PC-9 (cell line): ENCODE measurements at regions not wholly inside any gene's neighbourhood (a gene's known extent, or its start where the extent isn't known, plus 50 kb on each side); places are given as distances from the start of the nearest gene placed in this dataset.
A peak's percentile ranks its signal among the peaks of the same experiment; 100 is the strongest.

Source experiments
- BruUV-seq: library from RNA; stranded (reverse); fragments of 400-500 nt; replicated peaks from 2 replicates; lab custom pipeline; 2021; lab: Mats Ljungman, UMichigan
- CTCF ChIA-PET: fragments of 300-600 bp; sonication (Branson Sonifier 250); formaldehyde crosslinking; loops from one replicate; lab custom pipeline; 2022; ENCODE audit warnings: antibody characterized with exemption; lab: Charles Lee
- POLR2A ChIA-PET: fragments of 300-600 bp; sonication (Branson Sonifier 250); formaldehyde crosslinking; loops from one replicate; lab custom pipeline; 2022; ENCODE audit warnings: antibody characterized with exemption; ENCODE audit not compliant: unreplicated experiment; lab: Charles Lee
- DNase-seq, 2 experiments: peaks; one replicate each; pipeline versions ENCODE4 v3.0.0 to v3.0.0-alpha.2; 2015 to 2022; ENCODE audit warnings: mixed read lengths in 1 of 2
- H2AFZ ChIP-seq: fragments of 200-600 bp; sonication (generic); 2 replicates; pipeline ENCODE4 v1.8.1; 2017; ENCODE audit warnings: antibody characterized with exemption
- H3F3A ChIP-seq: fragments of 200-600 bp; sonication (generic); 2 replicates; pipeline ENCODE4 v1.8.1; 2017; ENCODE audit warnings: antibody characterized with exemption, mild to moderate bottlenecking, low read depth; ENCODE audit not compliant: insufficient read depth
- H3K27ac ChIP-seq: fragments of 200-600 bp; sonication (generic); 2 replicates; pipeline ENCODE4 v1.6.1; 2016; ENCODE audit warnings: mixed run types
- H3K27me3 ChIP-seq: fragments of 200-600 bp; sonication (generic); 2 replicates; pipeline ENCODE4 v1.6.1; 2016; ENCODE audit warnings: low read depth, mixed run types; ENCODE audit not compliant: insufficient read depth
- H3K36me3 ChIP-seq: fragments of 200-600 bp; sonication (generic); 2 replicates; pipeline ENCODE4 v1.6.1; 2016; ENCODE audit warnings: low read depth, mixed run types
- H3K4me1 ChIP-seq: fragments of 200-600 bp; sonication (generic); replicated peaks from 2 replicates; pipeline ENCODE4 v1.6.1; 2016; ENCODE audit warnings: mixed run types; ENCODE audit not compliant: insufficient read depth
- H3K4me2 ChIP-seq: fragments of 200-600 bp; sonication (generic); 2 replicates; pipeline ENCODE4 v1.6.1; 2017; ENCODE audit warnings: mixed run types
- H3K4me3 ChIP-seq: fragments of 200-600 bp; sonication (generic); 2 replicates; pipeline ENCODE4 v1.6.1; 2016; ENCODE audit warnings: mixed run types
- H3K79me2 ChIP-seq: fragments of 200-600 bp; sonication (generic); 2 replicates; pipeline ENCODE4 v1.6.1; 2017; ENCODE audit warnings: low read depth, mixed run types
- H3K9me2 ChIP-seq: fragments of 200-600 bp; sonication (generic); 2 replicates; pipeline ENCODE4 v1.8.1; 2017; ENCODE audit warnings: mild to moderate bottlenecking; ENCODE audit not compliant: insufficient read depth
- H3K9me3 ChIP-seq: fragments of 200-600 bp; sonication (generic); 2 replicates; pipeline ENCODE4 v1.8.1; 2016; ENCODE audit warnings: low read depth; ENCODE audit not compliant: insufficient read depth
- H4K20me1 ChIP-seq: fragments of 200-600 bp; sonication (generic); 2 replicates; pipeline ENCODE4 v1.8.1; 2017; ENCODE audit not compliant: insufficient read depth
- CTCF ChIP-seq: fragments of 200-600 bp; sonication (generic); conservative IDR thresholded peaks from 2 replicates; pipeline ENCODE4 v1.6.1; 2017; ENCODE audit warnings: mixed run types, antibody characterized with exemption, mild to moderate bottlenecking, moderate library complexity
- EZH2 ChIP-seq: fragments of 200-600 bp; sonication (generic); IDR thresholded peaks from 2 replicates; pipeline ENCODE4 v1.8.0; 2017; ENCODE audit warnings: antibody characterized with exemption, low read depth
- intact Hi-C: fragments of 100-400 bp; cut with micrococcal nuclease; formaldehyde crosslinking; loops from one replicate; pipeline ENCODE4 v1.10.0; 2022; ENCODE audit not compliant: unreplicated experiment

GRCh38 chr4:106583567-106583966, 215.0 kb upstream of the GIMD1 start:
- Histone ChIP-seq H3K9me3 (no peaks in the 10 kb centered on the region), H3F3A (no peaks in the 10 kb centered on the region), H3K36me3 (no peaks in the 10 kb centered on the region), H3K4me1 (no peaks in the 10 kb centered on the region), H3K27me3 (no peaks in the 10 kb centered on the region), H3K4me3 (no peak overlapping the region), H3K79me2 (no peaks in the 10 kb centered on the region), H3K9me2 (no peaks in the 10 kb centered on the region), H3K27ac (no peak overlapping the region), H2AFZ (no peak overlapping the region), H4K20me1 (no peaks in the 10 kb centered on the region), H3K4me2 (no peak overlapping the region)
- peak in 1 of 2 experiments; percentile 33 for DNase-seq
- POLR2A ChIA-PET: no interaction called here
- no TSS peak for BruUV-seq
- TF ChIP-seq CTCF (no peak), EZH2 (no peak)
- intact Hi-C loops: no loop called here
- CTCF ChIA-PET: no interaction called here

GRCh38 chr4:106583108-106583507, 214.5 kb upstream of the GIMD1 start:
- H3K27me3 ChIP-seq: no peaks in the 10 kb centered on the region
- H3K9me2 ChIP-seq: no peaks in the 10 kb centered on the region
- H3F3A ChIP-seq: no peaks in the 10 kb centered on the region
- no peak overlapping the region for H3K4me3 ChIP-seq
- H3K4me2 ChIP-seq: no peak overlapping the region
- no peaks in the 10 kb centered on the region for H3K36me3 ChIP-seq
- ChIA-PET CTCF (no interaction called here), POLR2A (no interaction called here)
- intact Hi-C loops: no loop called here
- no TSS peak for BruUV-seq
- no peaks in the 10 kb centered on the region for H3K79me2 ChIP-seq
- no peaks in the 10 kb centered on the region for H4K20me1 ChIP-seq
- no peak for DNase-seq
- H2AFZ ChIP-seq: no peak overlapping the region
- no peak for TF ChIP-seq EZH2
- no peak for TF ChIP-seq CTCF
- H3K27ac ChIP-seq: no peak overlapping the region
- H3K9me3 ChIP-seq: no peaks in the 10 kb centered on the region
- no peaks in the 10 kb centered on the region for H3K4me1 ChIP-seq

GRCh38 chr4:106582103-106582502, 213.5 kb upstream of the GIMD1 start:
- ChIA-PET CTCF (no interaction called here), POLR2A (no interaction called here)
- Histone ChIP-seq H3F3A (no peaks in the 10 kb centered on the region), H3K4me2 (no peak overlapping the region), H3K27ac (no peak overlapping the region), H4K20me1 (no peaks in the 10 kb centered on the region), H3K9me2 (no peaks in the 10 kb centered on the region), H3K4me1 (no peaks in the 10 kb centered on the region), H3K27me3 (no peaks in the 10 kb centered on the region), H3K36me3 (no peaks in the 10 kb centered on the region), H3K4me3 (no peak overlapping the region), H2AFZ (no peak overlapping the region), H3K9me3 (no peaks in the 10 kb centered on the region), H3K79me2 (no peaks in the 10 kb centered on the region)
- TF ChIP-seq EZH2 (no peak), CTCF (no peak)
- intact Hi-C loops: no loop called here
- no peak for DNase-seq
- no TSS peak for BruUV-seq
